ENCODE measurements at regions not wholly inside any gene's neighbourhood (a gene's known extent, or its start where the extent isn't known, plus 50 kb on each side); places are given as distances from the start of the nearest gene placed in this dataset.

- no peak for DNase-seq (ENCODE audit: low read depth)
Observed at GRCh38 chr4:115781528-115782146, 668.2 kb upstream of the NDST4 start.

DNA sequence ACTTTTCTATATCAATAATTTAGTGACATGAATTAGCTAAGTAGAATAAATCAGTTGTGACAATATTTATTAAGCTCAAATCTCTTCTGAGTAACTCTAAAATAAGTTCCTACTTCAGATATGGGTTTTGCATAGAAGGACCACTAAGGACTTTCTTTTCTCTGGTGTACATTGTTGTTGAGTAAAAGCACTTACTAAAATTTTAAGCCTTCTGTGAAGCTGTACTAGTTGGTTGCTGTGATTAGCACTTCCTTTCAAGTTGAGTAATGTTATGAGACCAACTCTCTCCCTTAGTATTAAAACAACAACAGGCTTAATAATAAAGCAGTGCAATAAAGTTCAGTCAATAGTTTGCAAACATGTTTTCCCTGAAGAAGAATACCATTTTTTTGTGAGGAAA is 667.4 kb upstream of the NDST4 start:
- no peak for DNase-seq (ENCODE audit: low read depth)

DNA sequence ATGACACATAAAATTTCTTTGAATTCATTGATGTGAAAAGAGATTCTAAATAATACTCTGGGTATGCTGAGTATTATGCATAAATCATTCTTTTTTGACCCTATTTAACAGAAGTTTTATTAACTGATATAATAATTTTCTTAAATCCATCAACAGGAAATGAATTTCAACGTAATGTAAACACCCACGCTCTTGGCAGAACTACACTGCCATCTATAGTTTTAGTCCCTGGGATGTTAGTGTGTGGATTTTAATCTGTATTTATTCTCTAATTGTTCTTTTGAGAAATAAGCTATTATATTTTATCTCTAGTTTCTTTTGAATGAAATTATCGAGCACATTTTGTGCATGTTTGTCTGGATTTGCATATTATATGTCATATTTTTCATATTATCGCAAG is 666.8 kb upstream of the NDST4 start:
- no peak for DNase-seq (ENCODE audit: low read depth)

DNA sequence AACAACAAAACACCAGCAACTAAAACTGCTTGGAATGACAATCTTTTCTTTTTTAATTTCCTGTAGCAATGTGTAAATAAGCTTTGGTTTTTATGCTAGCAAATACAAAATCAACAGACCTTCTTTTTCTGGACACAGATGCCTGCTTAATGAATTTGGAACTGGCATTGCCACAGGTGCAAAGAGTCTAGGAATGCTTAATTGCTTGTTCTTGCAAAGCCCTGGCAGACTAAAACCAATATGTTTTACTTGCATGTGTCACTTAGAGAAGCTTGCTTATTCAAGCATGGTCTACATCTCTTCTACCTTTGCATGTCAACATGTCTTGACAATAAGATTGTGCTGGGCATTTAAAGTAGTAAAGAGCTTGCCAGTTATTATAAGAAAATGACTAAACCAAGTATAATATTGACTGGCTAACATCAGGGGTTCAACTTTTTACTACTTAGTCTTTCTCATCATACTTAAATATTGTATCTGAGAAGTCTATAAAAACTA is 656.7 kb upstream of the NDST4 start:
- DNase-seq (ENCODE audit: low read depth): no peak

GRCh38 chr4:115769396-115769795 is 656.0 kb upstream of the NDST4 start:
- DNase-seq (ENCODE audit: low read depth): no peak

DNA sequence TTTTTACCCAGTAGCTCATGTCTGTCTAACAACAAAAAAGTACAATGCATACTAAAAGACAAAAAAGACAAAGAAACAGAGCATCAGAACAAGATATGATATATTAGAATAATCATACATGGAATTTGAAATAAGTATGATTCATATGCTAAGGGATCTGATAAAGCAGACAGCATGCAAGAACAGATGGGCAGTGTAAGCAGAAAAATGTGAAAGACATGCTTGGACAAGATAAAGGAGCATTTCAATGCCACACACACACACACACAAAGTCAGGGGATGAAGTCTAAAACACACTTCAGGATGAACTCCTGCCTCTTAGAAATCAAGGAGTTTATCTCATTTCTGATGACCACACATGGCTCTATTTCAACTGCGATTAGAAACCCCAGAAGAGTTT is 649.6 kb upstream of the NDST4 start:
- no peak for DNase-seq (ENCODE audit: low read depth)

DNA sequence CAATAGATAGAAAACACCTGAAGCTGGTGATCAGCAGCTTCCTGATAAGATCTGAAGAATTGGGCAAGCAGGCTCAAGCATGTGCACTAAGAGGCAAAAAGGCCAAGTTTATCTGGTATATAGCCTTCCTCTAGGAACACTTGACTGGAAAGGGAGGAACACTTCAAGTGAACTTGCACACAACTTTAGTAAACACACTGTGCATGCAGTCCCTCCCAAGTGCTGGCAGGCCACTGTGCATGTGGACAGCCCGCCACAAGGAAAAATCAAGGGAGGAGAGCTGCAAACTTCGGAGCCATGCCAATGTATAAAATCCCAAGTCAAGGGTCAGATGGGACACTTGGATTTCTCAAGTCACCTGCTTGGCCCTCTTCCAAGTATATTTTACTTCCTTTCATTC is 645.8 kb upstream of the NDST4 start:
- DNase-seq (ENCODE audit: low read depth): no peak

- no peak for DNase-seq (ENCODE audit: low read depth)
Observed at GRCh38 chr4:115749404-115749803, 636.0 kb upstream of the NDST4 start.

DNA sequence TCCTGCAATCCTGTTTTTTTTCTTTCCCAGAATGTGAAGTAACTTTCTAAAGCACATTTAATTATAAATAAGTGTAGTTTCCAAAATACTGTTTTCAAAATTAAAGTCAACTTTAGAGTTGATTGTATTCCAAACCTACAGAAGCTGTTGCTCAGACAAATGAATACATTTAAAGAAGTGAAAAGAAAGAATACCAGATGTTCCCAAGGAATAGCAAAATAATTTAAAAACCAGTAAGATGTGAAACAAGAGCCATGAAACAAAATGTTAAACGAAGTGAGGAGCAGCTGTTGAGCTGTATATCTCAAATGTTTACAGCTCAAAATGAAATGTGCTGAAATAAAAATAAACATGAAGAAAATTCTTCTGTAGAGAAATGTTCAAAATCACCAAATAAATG is 627.4 kb upstream of the NDST4 start:
- no peak for DNase-seq (ENCODE audit: low read depth)

DNA sequence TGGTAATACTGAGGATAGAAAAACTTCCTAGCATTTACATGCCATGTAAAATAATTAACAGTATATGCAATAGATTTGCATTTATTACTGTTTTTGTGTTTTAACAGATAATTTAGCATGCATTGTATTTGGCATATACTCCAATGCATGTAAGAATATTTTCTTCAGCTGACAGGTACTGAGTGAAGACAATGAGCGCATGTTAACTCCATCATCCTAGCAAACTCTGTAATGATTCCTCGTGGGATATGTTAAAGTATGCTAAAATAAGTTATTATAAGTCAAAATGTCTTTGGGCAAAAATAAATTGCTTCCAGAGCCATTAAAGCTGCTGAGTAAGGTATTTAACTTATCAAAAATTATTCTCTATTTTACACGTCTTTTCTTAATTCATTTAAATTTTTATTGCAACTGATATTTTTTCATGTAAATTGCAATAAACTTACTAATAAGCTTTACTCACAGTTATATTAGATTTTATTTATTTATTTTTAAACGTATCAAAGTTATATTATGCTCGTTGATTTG is 616.4 kb upstream of the NDST4 start:
- DNase-seq (ENCODE audit: low read depth): no peak

GRCh38 chr4:115723621-115724020 is 610.2 kb upstream of the NDST4 start:
- DNase-seq (ENCODE audit: low read depth): no peak

DNA sequence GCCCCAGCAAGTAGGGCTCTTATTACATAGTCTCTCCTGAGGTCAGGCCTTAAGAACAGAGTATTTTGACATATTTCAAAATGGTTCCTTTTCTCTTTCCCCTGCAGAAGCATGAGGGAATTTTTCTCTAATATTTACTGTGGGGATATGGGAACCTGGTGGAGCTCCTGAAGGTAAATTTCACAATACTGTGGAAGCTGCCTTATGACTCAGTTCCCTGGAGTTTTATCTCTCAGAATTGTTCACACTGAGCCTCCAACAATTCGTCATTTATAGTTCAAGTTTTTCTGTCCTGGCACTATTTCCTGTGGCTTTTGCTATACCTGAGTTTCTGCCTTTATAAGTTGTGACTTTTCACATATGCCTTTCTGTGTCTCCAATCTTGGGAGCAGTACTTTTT is 607.2 kb upstream of the NDST4 start:
- no peak for DNase-seq (ENCODE audit: low read depth)

DNA sequence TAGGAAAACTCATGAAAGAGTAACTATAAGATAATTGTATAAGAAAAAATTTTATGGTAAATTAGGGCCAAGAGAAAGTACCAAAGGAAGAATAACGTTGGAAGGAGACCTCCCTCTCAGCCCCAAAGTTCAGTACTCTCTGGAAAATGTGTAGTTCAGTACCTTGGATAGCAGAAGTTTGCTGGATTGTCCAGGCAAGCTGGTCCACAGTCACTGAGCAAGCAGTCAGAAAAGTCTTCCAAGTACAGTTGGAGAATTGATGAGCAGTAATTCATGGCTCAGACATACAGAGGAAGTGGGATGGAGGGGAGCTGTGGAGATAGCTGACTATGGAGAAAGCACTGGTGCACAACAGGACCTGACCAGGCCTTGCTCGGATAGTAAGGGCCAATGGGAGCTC is 598.2 kb upstream of the NDST4 start:
- no peak for DNase-seq (ENCODE audit: low read depth)

DNA sequence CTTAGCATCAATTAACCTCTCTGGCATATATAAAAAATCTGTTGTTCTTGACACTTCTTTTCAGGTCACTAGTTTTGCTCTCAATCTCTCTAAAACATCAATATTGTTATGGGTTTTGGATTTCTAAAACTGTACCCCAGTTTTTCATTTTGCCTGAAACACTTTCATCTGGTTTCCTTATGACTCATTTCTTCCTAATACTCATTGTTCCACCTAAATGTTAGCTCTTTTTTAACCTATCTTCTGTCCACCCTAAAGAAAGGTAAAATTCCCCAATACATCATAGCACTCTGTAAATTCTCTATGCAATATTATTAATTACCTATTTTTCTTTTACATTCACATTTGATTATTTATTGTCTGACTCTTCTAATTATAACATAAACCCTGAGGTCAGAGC is 575.5 kb upstream of the NDST4 start:
- no peak for DNase-seq (ENCODE audit: low read depth)

GRCh38 chr4:115687052-115687755 is 573.8 kb upstream of the NDST4 start:
- no peak for DNase-seq (ENCODE audit: low read depth)

GRCh38 chr4:115678425-115678941 is 565.1 kb upstream of the NDST4 start:
- no peak for DNase-seq (ENCODE audit: low read depth)

DNA sequence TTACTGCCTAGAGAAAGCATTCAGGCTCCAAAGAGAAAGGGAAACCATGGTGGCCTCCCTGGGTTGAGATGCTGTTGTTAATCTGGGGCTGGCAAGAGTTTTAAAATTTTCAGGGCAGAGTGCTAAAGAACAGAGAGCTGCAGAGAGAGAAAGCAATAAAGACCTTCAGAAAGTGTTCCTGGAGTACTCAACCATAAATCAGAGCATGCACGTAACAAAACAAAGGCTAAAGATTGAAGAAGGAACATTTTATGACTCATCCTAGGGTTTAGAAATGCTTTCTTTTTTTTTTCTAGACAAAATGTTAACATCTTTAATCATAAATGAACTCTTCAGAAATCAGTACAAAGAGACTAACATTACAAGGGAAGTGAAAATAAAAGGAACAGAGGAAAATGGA is 562.3 kb upstream of the NDST4 start:
- no peak for DNase-seq (ENCODE audit: low read depth)

GRCh38 chr4:115674485-115674884 is 561.1 kb upstream of the NDST4 start:
- no peak for DNase-seq (ENCODE audit: low read depth)

DNA sequence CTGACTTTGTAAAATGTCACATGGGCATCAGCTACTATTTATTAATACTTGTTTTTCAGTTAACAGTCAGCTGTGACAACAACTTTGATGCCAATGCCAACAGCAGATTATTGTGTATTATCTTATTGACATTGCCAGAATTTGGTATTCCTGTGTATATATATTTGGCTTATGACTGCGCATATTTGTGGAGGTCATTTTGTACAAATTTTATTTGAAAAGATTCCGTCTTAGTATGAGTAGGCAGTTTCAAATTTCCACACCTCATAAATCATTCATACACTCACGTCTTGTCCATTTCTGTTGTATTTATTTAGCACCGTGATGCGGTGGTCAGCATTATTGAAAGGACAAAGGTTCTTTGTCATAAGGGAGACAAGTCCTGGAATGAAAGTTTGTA is 558.2 kb upstream of the NDST4 start:
- DNase-seq (ENCODE audit: low read depth): no peak

DNA sequence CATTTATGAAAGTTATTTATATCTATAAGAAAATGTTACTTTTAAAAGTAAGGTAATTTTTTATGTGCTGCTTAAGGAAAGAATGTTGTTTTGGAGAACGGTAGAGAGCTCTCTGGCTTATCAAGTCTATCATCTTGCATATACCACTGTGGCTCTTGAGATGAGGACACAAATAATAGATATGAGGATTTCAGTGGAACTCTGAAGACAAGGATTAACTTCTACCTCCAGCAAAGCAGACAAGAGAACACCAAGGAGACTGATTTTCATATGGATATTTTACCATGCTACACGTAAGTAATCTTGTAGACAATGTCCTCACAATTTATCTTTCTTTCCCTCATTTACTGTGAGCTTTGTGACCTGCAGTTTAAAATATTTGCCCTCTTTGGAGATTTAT is 557.5 kb upstream of the NDST4 start:
- DNase-seq (ENCODE audit: low read depth): no peak

DNA sequence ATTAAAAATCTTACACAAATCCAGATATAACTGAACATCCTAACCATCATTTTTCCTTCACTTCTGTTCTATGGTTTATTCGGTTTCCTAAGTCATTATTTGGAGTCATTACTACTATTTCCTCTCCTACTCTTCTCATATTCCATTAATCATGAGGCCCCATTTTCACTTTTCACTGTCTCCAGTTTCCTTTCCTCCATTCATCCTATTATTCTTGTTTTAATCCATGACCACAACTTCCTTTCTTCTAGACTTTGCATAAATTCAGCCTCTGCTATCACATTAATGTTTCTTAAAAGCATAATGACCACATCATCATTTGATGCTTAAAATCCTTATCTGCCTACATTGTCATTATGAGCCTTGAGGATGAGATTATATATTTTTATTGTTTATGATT is 555.0 kb upstream of the NDST4 start:
- no peak for DNase-seq (ENCODE audit: low read depth)

DNA sequence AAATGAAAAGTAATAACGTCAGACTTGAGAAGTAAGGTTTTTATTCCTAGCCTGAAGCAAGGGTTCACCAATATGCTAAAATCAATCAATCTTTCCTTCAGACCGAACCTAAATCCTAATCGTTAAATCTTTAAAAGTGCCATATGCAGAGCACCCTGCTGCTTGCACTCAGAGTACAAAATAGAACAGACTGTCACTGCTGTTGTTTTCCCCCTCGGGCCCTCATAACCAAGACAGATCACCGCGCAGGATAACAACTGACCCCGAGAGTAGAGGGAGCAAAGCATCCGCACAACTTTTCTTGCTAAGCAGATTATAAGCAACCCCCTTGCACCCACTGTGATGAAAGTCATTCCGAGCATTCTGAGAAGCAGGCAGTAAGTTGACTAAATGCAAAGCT is 550.9 kb upstream of the NDST4 start:
- no peak for DNase-seq (ENCODE audit: low read depth)

DNA sequence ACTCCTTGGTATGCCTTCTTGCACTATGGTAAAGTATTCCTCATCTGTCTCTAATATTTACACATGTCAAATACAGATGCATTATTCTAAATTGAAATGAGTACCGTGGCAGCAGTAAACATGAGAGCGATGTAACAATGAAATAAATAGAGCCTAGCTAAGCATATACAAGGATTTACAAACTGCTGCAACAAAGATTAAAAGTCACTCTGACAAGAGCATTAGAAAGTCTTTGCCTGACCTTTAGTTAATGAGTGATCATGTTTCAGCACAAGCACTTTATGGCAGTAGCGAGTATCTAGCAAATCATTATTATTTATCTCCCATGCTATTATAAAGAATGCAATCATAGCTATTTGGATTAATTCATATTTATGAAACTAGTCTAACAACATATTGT is 547.0 kb upstream of the NDST4 start:
- DNase-seq (ENCODE audit: low read depth): no peak
